ENCODE measurements at regions not wholly inside any gene's neighbourhood (a gene's known extent, or its start where the extent isn't known, plus 50 kb on each side); places are given as distances from the start of the nearest gene placed in this dataset.
"Not testable (repeated sequence)": the region's sequence is repeated elsewhere in the genome, so short reads cannot be mapped to it uniquely, and the experiment has no call there.

GRCh38 chr15:32506787-32507186 is 51.4 kb upstream of the GOLGA8O start:
- DNase-seq = not testable (repeated sequence)

DNA sequence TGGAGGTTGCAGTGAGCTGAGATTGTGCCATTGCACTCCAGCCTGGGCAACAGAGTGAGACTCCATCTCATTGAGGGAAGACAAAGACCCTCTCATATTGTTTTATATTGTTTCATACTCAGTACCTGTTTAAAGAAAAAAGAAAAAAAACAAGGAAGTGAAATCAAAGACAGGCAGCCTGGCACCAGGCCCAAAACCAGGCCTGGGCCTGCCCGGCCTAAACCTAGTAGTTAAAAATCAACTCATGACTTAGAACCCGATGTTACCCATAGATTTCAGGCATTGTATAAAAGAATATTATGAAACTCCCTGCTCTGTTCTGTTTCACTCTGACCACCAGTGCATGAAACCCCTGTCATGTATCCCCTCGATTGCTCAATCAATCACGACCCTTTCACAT is 50.2 kb upstream of the GOLGA8O start:
- no CpG with 5 or more reads among the region's 4 CpGs for WGBS, 2 donors (ENCODE audit: low coverage in 1 of 2)
- H3K4me1 ChIP-seq; intact Hi-C loops (cut with DNase I; ENCODE audit: low total_unique reads); H3K36me3 ChIP-seq; H3K27me3 ChIP-seq; H3K27ac ChIP-seq; DNase-seq; H3K9me3 ChIP-seq; H3K4me3 ChIP-seq; in situ Hi-C loops (cut with MboI; ENCODE audit: low pct_ligation_motif_present in 1 of 4, low pct_unique_long_range_greater_than_20kb in 1 of 4, low sequenced_read_pairs in 3 of 4): not testable (repeated sequence)

More at GRCh38 chr15:32506787-32507186, 51.4 kb upstream of the GOLGA8O start:
- no CpG with 5 or more reads among the region's 2 CpGs for WGBS, 2 donors (ENCODE audit: low coverage in 1 of 2)
- H3K9me3 ChIP-seq; in situ Hi-C loops (cut with MboI; ENCODE audit: low pct_ligation_motif_present in 1 of 4, low pct_unique_long_range_greater_than_20kb in 1 of 4, low sequenced_read_pairs in 3 of 4); H3K36me3 ChIP-seq; H3K27me3 ChIP-seq; intact Hi-C loops (cut with DNase I; ENCODE audit: low total_unique reads); H3K4me3 ChIP-seq; H3K4me1 ChIP-seq; H3K27ac ChIP-seq: not testable (repeated sequence)
